Motor neuron (in vitro differentiated cells): ENCODE measurements at regions not wholly inside any gene's neighbourhood (a gene's known extent, or its start where the extent isn't known, plus 50 kb on each side); places are given as distances from the start of the nearest gene placed in this dataset.

ENCODE experiments used
- ATAC-seq, 8 experiments: fragments of 200-7000 bp; cut with Tn5 transposase; replicated peaks in 6 of 8; 2 replicates each; pipeline ENCODE4 v1.8.0; 2021; ENCODE audit warnings: mild to moderate bottlenecking in 8 of 8, moderate library complexity in 8 of 8
- H3K27ac ChIP-seq, 2 donors: fragments of 250-450 bp; sonication (Bioruptor Pico); 2 replicates each; pipeline ENCODE4 v1.9.0; 2021; ENCODE audit warnings: antibody characterized with exemption in 2 of 2, mild to moderate bottlenecking in 2 of 2, moderate library complexity in 1 of 2
- H3K4me1 ChIP-seq, 2 donors: fragments of 250-450 bp; sonication (Bioruptor Pico); replicated peaks in 1 of 2; 2 replicates each; pipeline ENCODE4 v1.6.1; 2021; ENCODE audit warnings: antibody characterized with exemption in 2 of 2, mild to moderate bottlenecking in 2 of 2, moderate library complexity in 1 of 2
- H3K4me3 ChIP-seq, 5 donors: fragments of 250-450 bp; sonication (Bioruptor Pico); 2 replicates each; pipeline ENCODE4 v1.9.0; 2021; ENCODE audit warnings: antibody characterized with exemption in 5 of 5, mild to moderate bottlenecking in 5 of 5, moderate library complexity in 4 of 5
- WGBS, 10 experiments: fragments of 450-650 bp; shearing (Covaris generic); methylation state at CpG; one replicate each; pipeline ENCODE4 v1.0.0; 2022; 5-methylcytosine and 5-hydroxymethylcytosine counted together
- in situ Hi-C, 9 experiments: fragments of 400-800 bp; cut with MboI; loops; one replicate each; pipeline ENCODE4 v1.15.0; 2021; ENCODE audit warnings: low sequenced_read_pairs in 9 of 9, low pct_unique_long_range_greater_than_20kb in 2 of 9; ENCODE audit not compliant: unreplicated experiment in 9 of 9

DNA sequence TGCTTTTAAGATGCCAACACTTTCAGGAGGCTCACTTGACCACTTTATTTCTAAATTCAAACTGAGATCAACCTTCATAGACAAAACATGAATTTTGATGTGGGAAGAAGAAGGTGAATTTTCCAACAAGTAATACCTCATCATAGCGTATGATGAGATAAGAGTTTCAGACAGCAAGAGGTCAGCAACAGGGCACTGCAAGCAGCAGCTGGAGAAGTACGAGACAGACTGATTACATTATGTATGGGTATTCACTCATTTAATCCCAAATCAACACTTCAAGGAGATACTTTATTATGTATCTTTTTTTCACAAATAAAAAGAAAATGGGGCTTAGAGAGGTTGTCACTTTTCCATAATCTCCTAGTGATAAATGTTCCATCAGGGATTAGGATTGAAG, 389.8 kb downstream of the TBC1D4 start:
- 0 to 75% (median 51%) methylated on average over 1 to 2 of the region's 2 CpGs; no CpG with 5 or more reads in 3 of the 10 experiments for WGBS, 10 experiments
- peak in 3 of 8 experiments; percentile 93 to 98 (median 95) for ATAC-seq
- in situ Hi-C loops, result no loop called here
- H3K4me3 ChIP-seq, result no peak overlapping the region
- H3K27ac ChIP-seq, result peak overlapping the region in 1 of 2 donors; percentile 30
- peaks cover 17 to 20% of the 10 kb centered on the region in 2 donors for H3K4me1 ChIP-seq

DNA sequence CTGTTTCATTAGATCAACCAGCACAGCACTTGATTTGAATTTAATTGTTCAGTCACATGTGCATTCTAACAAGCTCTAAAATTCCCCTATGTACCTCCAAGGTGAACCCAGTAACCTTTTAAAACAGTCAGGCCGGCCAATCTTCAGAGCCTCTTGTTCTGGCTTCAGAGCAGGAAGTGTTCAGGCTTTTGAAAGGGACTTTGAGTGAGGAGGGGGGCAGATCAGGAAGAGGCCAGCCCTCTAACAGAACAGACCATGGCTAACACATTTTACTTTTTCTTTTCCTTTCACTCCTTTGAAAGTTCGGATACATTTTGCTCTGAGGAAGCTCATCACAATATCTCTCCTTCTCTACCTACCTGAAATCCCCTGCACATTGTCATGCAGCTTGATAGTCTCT, 390.3 kb downstream of the TBC1D4 start:
- peak overlapping the region in 1 of 2 donors; percentile 30 for H3K27ac ChIP-seq
- H3K4me3 ChIP-seq, result no peak overlapping the region
- 25 to 100% (median 66%) methylated on average over 1 to 2 of the region's 2 CpGs; no CpG with 5 or more reads in 2 of the 10 experiments for WGBS, 10 experiments
- H3K4me1 ChIP-seq, result peaks cover 17 to 20% of the 10 kb centered on the region in 2 donors
- in situ Hi-C loops, result no loop called here
- ATAC-seq, result peak; percentile 9 to 56 (median 44)

DNA sequence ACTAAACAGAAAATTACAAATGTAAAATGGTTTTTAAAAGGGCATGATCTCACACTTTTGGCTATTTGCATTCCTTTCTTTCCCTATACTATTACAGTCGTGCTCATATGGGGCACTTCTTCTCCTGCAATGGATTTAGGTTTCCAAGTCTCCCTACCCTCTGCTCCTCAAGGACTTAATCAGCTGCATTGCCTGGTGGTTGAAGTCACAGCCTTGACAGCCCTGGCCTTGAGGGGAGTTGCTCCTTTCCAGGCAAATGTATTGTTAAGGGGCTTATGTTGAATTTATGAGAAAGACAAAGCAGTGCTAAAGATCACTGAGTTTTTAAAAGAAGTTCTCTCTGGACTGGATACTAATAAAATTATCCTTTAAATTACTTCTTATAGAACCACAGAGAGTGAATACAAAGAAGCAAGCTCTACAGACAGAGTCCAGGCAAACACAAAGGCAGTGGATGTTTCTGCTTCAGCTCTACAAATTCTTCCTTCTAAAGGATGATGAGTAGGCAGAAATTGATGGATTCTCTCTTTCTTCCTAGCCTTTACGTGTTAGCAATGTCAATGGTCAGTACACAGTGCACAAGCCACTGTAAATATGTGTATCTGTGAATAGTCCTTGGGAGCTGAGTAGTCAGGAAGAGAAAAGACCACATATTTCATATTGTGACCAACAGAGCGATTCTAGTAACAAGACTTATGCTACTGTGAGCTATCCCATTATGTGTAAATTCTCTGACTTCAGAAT, 390.9 kb downstream of the TBC1D4 start:
- WGBS, 10 experiments, result 20 to 88% (median 52%) methylated on average over 1 to 3 of the region's 3 CpGs; no CpG with 5 or more reads in 1 of the 10 experiments
- Histone ChIP-seq H3K4me1 (peaks cover 17 to 20% of the 10 kb centered on the region in 2 donors), H3K4me3 (no peak overlapping the region), H3K27ac (peak overlapping the region in 1 of 2 donors; percentile 34)
- in situ Hi-C loops, result no loop called here
- peak in 5 of 8 experiments; percentile 73 to 96 (median 90) for ATAC-seq

DNA sequence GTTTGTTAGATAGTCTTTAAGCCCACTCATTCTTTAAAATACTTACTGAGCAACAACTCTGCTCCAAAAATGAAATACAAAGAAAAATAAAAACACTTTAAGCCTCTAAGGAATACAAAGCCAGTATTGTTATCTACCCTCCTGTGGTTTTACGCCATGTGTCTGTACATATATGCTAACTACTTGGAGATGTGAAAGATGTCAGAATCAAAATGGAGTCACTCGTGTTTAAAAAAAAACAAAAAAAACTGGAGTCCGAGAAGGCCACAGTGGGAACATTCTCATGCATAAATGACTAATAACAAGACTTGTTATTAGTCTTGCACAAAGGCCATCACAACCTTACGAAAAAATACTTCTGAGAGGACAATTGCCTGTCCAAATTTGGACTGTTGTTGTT, 393.1 kb downstream of the TBC1D4 start:
- H3K4me1 ChIP-seq, result peaks cover 17 to 20% of the 10 kb centered on the region in 2 donors
- in situ Hi-C loops, result no loop called here
- WGBS, 10 experiments, result 19 to 100% (median 87%) methylated on average over 1 to 4 of the region's 4 CpGs
- no peak overlapping the region for H3K4me3 ChIP-seq
- H3K27ac ChIP-seq, result no peak overlapping the region
- no peak for ATAC-seq

DNA sequence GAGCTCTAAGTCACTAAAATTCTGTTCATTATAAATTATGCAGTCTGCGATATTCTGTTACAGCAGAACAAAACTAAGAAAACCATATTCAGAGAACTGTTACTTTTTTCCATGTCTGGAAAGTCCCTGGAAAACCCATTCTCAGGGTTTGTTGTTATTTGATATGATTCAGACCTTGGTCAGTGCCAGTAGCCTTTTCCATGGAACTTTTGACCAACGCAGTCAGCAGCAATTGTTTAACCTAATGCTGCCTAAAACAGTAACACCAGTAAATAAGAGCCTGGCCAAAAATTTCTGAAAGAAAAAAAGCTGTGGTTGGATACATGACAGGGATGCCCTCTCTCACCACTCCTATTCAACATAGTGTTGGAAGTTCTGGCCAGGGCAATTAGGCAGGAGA, 402.7 kb downstream of the TBC1D4 start:
- WGBS, 10 experiments, result 0 to 100% (median 92%) methylated on average over 1 to 2 of the region's 2 CpGs
- H3K27ac ChIP-seq, result no peak overlapping the region
- no peaks in the 10 kb centered on the region for H3K4me1 ChIP-seq
- no peak overlapping the region for H3K4me3 ChIP-seq
- ATAC-seq, result no peak
- in situ Hi-C loops, result no loop called here

DNA sequence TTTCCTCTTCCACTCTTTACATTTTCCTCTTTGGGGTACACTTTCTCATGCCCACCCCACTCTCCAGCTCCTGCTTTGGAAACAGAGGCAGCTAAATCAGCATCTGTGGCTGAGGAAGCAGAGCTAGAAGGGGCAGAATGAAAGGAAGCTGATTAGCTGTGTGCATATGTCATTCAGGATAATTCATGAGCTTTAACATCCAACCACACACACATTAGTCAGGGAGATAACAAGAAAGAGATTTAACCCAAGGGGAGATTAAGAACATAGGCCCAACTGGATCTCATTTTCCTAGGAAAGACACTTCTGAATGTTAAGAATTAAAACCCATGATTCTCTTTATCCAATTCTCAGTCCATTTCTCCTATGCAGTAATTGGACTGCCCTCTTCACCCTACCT, 405.5 kb downstream of the TBC1D4 start:
- in situ Hi-C loops, result no loop called here
- H3K4me1 ChIP-seq, result peaks cover 5 to 6% of the 10 kb centered on the region in 2 donors
- no peak for ATAC-seq
- H3K27ac ChIP-seq, result no peak overlapping the region
- H3K4me3 ChIP-seq, result no peak overlapping the region

DNA sequence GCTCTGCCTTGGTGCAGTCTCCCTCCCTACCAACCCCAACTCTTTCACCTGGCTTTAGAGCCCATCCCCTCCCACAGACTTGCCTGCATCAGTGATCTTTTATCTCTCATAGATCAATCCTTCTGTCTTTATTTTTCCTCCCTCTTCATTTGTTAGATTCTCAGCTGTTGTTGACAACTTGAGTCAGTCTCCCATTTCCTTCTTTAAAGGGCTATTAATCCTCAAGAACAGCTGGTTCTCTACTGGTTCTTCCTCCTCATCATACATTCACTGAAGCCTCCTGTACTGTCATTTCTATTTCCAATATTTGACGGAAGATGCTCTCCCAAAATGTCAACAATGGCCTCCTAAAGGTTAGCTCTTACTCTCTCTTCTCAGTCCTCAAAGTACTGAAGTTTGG, 408.2 kb downstream of the TBC1D4 start:
- Histone ChIP-seq H3K27ac (no peak overlapping the region), H3K4me3 (no peak overlapping the region), H3K4me1 (peaks cover 11 to 13% of the 10 kb centered on the region in 2 donors)
- WGBS, 10 experiments, result 14 to 100% (median 80%) methylated on average over 1 of the region's 1 CpG; no CpG with 5 or more reads in 1 of the 10 experiments
- ATAC-seq, result no peak
- in situ Hi-C loops, result no loop called here

DNA sequence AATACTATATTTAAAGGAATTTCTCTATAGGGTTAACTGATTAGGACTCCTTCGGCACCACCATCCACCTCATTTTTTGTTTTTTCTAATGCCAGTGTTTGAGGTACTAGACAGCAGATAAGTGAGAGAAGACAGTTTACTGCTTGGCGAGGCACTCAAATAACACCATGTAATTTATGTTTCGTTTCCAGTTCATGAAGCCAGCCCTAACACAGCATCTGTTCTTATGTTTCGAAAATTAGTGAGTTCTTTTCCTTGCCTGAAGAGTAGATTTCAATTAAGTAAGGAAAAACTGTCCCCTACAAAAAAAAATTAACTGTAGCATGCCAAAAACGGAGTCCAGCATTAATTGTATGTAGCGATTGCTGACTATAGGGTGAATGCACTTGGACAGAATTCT, 409.1 kb downstream of the TBC1D4 start:
- H3K27ac ChIP-seq, result no peak overlapping the region
- 26 to 100% (median 84%) methylated on average over 1 to 6 of the region's 6 CpGs; no CpG with 5 or more reads in 1 of the 10 experiments for WGBS, 10 experiments

DNA sequence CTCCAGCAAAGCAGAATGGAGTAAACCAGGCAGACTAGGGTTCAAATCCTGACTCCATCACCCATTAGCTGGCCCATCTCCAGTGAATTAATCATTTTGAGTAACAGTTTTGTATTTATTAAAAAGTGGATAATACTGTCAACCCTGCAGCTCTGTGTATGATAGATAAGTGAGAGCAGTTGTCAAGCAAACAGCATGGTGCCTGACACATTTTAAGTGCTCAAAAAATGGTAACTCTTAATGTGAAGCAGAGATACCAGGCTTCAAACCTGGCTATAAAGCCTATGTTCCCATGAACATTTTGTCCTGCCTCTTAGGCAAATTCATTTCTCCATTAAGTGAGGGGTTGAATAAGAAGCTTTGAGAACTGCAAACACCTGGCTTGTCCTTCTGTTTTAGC, 409.6 kb downstream of the TBC1D4 start:
- no peak for ATAC-seq
- H3K4me1 ChIP-seq, result peaks cover 11 to 13% of the 10 kb centered on the region in 2 donors
- H3K27ac ChIP-seq, result no peak overlapping the region
- in situ Hi-C loops, result no loop called here
- no peak overlapping the region for H3K4me3 ChIP-seq

More for the DNA sequence above, 409.1 kb downstream of the TBC1D4 start:
- no peak for ATAC-seq
- in situ Hi-C loops, result no loop called here
- Histone ChIP-seq H3K4me3 (no peak overlapping the region), H3K4me1 (peaks cover 11 to 13% of the 10 kb centered on the region in 2 donors)

DNA sequence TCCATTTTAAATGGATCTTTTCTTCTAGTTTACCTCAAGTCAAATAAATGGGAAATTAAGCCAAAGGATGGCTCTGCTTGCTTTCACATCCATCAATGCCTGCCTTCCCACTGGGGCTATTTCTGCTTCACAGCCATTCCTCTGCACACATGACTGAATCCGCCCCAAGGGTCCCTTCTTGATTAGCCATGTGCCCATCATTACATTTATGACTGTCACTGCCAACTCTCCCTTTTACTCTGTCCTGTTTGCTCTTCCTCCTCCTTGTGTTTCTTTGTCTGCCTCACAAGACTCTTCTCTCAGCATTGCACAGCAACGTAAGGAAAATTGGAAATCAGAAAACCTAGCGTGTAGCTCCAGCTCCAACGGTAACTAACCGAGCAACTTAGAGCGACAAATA, 410.2 kb downstream of the TBC1D4 start:
- no peak overlapping the region for H3K4me3 ChIP-seq

DNA sequence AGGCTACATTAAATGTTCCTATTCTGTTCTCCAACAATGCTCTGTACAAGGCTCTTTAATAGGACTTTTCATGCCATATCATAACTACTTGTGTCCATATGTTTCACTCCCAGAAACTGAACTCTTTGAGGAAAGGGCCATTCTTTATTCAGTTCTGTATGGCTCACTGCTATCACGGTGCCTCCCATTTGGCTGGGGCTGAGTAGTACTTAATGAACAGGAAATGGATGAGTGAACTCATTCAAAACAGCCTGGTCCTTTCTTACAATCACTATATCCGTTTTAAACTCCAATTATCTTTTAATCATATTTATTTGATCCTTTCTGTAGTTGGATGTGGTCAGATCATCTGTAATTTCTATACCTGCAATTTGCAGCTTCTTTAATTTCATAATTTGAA, 410.6 kb downstream of the TBC1D4 start:
- no peak overlapping the region for H3K27ac ChIP-seq
- peak in 6 of 8 experiments; percentile 21 to 73 (median 44) for ATAC-seq
- in situ Hi-C loops, result no loop called here
- WGBS, 10 experiments, result 10 to 64% (median 39%) methylated on average over 1 to 2 of the region's 2 CpGs; no CpG with 5 or more reads in 2 of the 10 experiments
- peaks cover 11 to 13% of the 10 kb centered on the region in 2 donors for H3K4me1 ChIP-seq
- H3K4me3 ChIP-seq, result no peak overlapping the region

More for the DNA sequence above, 410.2 kb downstream of the TBC1D4 start:
- Histone ChIP-seq H3K27ac (no peak overlapping the region), H3K4me1 (peaks cover 11 to 13% of the 10 kb centered on the region in 2 donors)
- in situ Hi-C loops, result no loop called here
- WGBS, 10 experiments, result 40 to 96% (median 75%) methylated on average over 1 to 6 of the region's 6 CpGs
- peak in 5 of 8 experiments; percentile 48 to 94 (median 70) for ATAC-seq

DNA sequence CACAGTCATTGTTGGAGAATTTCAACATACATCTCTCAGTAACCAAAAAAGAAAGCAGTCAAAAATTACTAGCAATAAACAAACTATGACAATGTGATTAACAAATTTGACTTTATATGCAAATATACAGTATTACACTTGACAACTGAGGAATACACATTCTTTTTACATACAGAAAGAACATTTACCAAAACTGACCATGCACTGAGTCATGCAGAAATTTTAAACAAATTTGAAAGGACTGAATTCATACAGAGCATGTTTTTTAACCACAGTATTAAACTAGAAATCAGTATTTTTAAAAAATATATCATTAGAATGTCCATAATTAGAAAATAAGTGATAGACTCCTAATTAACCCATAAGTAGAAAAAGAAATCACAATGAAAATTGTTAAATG, 420.1 kb downstream of the TBC1D4 start:
- Histone ChIP-seq H3K4me3 (no peak overlapping the region), H3K27ac (no peak overlapping the region), H3K4me1 (no peaks in the 10 kb centered on the region)
- in situ Hi-C loops, result no loop called here
- ATAC-seq, result no peak

DNA sequence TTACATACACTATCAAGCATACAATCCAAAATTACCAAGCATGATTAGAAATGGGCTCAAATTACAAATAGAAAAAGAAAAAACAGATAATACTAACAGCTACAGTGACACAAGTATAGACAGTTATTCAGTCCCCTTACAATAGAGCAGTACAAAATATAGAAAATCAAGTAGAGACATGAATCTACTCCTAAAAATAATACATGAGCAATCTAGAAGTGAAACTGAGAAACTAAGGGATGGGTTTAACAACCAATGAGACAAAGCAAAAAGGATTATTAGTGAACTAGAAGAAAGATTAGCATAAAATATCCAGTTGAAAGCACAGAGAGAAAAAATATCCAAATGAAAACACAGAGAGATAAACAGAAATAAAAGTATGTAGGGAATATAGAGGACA, 426.7 kb downstream of the TBC1D4 start:
- Histone ChIP-seq H3K4me1 (no peaks in the 10 kb centered on the region), H3K27ac (no peak overlapping the region), H3K4me3 (no peak overlapping the region)
- in situ Hi-C loops, result no loop called here
- no peak for ATAC-seq

DNA sequence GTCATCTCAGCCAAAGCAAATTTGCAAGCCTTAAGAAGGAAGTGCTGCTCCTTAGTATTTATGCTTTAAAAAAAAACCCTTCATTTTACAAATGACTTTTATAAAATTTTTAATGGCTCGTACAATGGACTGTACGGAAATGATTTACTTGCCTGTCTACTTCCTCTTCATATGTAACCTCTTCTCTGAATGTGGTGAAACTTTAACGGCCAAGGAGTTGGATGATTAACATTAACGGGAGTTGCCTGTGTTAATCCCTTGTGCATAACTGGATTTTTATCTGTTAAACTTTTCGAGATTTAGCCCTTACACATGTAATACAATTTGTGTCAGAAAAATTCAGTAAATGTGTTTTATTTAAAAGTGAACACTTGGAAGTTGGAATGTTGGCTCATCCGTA, 429.4 kb downstream of the TBC1D4 start:
- H3K27ac ChIP-seq, result no peak overlapping the region
- no peaks in the 10 kb centered on the region for H3K4me1 ChIP-seq
- in situ Hi-C loops, result no loop called here
- WGBS, 10 experiments, result 42 to 100% (median 82%) methylated on average over 1 to 6 of the region's 6 CpGs
- no peak overlapping the region for H3K4me3 ChIP-seq
- peak in 2 of 8 experiments; percentile 23 to 32 for ATAC-seq
